ENCODE measurements at regions not wholly inside any gene's neighbourhood (a gene's known extent, or its start where the extent isn't known, plus 50 kb on each side); places are given as distances from the start of the nearest gene placed in this dataset.
"Not testable (repeated sequence)": the region's sequence is repeated elsewhere in the genome, so short reads cannot be mapped to it uniquely, and the experiment has no call there.

- WGBS, 2 donors (ENCODE audit: low coverage in 1 of 2), result 74 to 91% methylated on average over 3 of the region's 3 CpGs
- H3K9me3 ChIP-seq, result no peaks in the 10 kb centered on the region
- DNase-seq, result no peak
- in situ Hi-C loops (cut with MboI; ENCODE audit: low pct_ligation_motif_present in 1 of 4, low pct_unique_long_range_greater_than_20kb in 1 of 4, low sequenced_read_pairs in 3 of 4), result no loop called here
- H3K36me3 ChIP-seq, result no peaks in the 10 kb centered on the region
- intact Hi-C loops (cut with DNase I; ENCODE audit: low total_unique reads), result no loop called here
- H3K27me3 ChIP-seq, result no peaks in the 10 kb centered on the region
- no peak overlapping the region for H3K4me3 ChIP-seq
- H3K4me1 ChIP-seq, result no peaks in the 10 kb centered on the region
- H3K27ac ChIP-seq, result no peak overlapping the region
- TF ChIP-seq EP300 (IDR thresholded peaks at IDR 0.05; ENCODE audit: low read depth) (no peak), POLR2A (IDR thresholded peaks at IDR 0.05) (no peak), POLR2AphosphoS5 (IDR thresholded peaks at IDR 0.05) (no peak), CTCF (IDR thresholded peaks at IDR 0.05) (no peak)
Measured at GRCh38 chr4:29756966-29757365, 963.2 kb upstream of the PCDH7 start.

GRCh38 chr4:29762151-29762550 is 958.0 kb upstream of the PCDH7 start:
- WGBS, 2 donors (ENCODE audit: low coverage in 1 of 2), result 86% methylated on average over 2 of the region's 2 CpGs
- intact Hi-C loops (cut with DNase I; ENCODE audit: low total_unique reads), result no loop called here
- DNase-seq, result no peak
- no peak overlapping the region for H3K27ac ChIP-seq
- H3K4me1 ChIP-seq, result no peaks in the 10 kb centered on the region
- H3K4me3 ChIP-seq, result no peak overlapping the region
- TF ChIP-seq POLR2AphosphoS5 (IDR thresholded peaks at IDR 0.05), result no peak
- no peak for TF ChIP-seq CTCF (IDR thresholded peaks at IDR 0.05)
- TF ChIP-seq EP300 (IDR thresholded peaks at IDR 0.05; ENCODE audit: low read depth), result no peak
- no peak for TF ChIP-seq POLR2A (IDR thresholded peaks at IDR 0.05)
- no peaks in the 10 kb centered on the region for H3K9me3 ChIP-seq
- in situ Hi-C loops (cut with MboI; ENCODE audit: low pct_ligation_motif_present in 1 of 4, low pct_unique_long_range_greater_than_20kb in 1 of 4, low sequenced_read_pairs in 3 of 4), result no loop called here
- H3K27me3 ChIP-seq, result no peaks in the 10 kb centered on the region
- H3K36me3 ChIP-seq, result no peaks in the 10 kb centered on the region

- H3K4me1 ChIP-seq, result no peaks in the 10 kb centered on the region
- no peak for DNase-seq
- H3K36me3 ChIP-seq, result no peaks in the 10 kb centered on the region
- H3K9me3 ChIP-seq, result peaks cover 0 to 3% of the 10 kb centered on the region in 2 donors
- no peaks in the 10 kb centered on the region for H3K27me3 ChIP-seq
- intact Hi-C loops (cut with DNase I; ENCODE audit: low total_unique reads), result no loop called here
- no peak for TF ChIP-seq POLR2AphosphoS5 (IDR thresholded peaks at IDR 0.05)
- no peak for TF ChIP-seq CTCF (IDR thresholded peaks at IDR 0.05)
- TF ChIP-seq EP300 (IDR thresholded peaks at IDR 0.05; ENCODE audit: low read depth), result no peak
- TF ChIP-seq POLR2A (IDR thresholded peaks at IDR 0.05), result no peak
- WGBS, 2 donors (ENCODE audit: low coverage in 1 of 2), result 66% methylated on average over 2 of the region's 2 CpGs
- in situ Hi-C loops (cut with MboI; ENCODE audit: low pct_ligation_motif_present in 1 of 4, low pct_unique_long_range_greater_than_20kb in 1 of 4, low sequenced_read_pairs in 3 of 4), result no loop called here
- H3K27ac ChIP-seq, result no peak overlapping the region
- H3K4me3 ChIP-seq, result no peak overlapping the region
Measured at GRCh38 chr4:29770627-29771026, 949.5 kb upstream of the PCDH7 start.

- 61 to 71% methylated on average over 2 of the region's 2 CpGs for WGBS, 2 donors (ENCODE audit: low coverage in 1 of 2)
- H3K27me3 ChIP-seq; H3K36me3 ChIP-seq; DNase-seq; H3K4me3 ChIP-seq; intact Hi-C loops (cut with DNase I; ENCODE audit: low total_unique reads); H3K4me1 ChIP-seq; H3K27ac ChIP-seq; in situ Hi-C loops (cut with MboI; ENCODE audit: low pct_ligation_motif_present in 1 of 4, low pct_unique_long_range_greater_than_20kb in 1 of 4, low sequenced_read_pairs in 3 of 4): not testable (repeated sequence)
- peaks cover 11 to 14% of the 10 kb centered on the region in 2 donors for H3K9me3 ChIP-seq
Measured at GRCh38 chr4:29788123-29788522, 932.0 kb upstream of the PCDH7 start.

- intact Hi-C loops (cut with DNase I; ENCODE audit: low total_unique reads), result no loop called here
- no peak for TF ChIP-seq POLR2A (IDR thresholded peaks at IDR 0.05)
- in situ Hi-C loops (cut with MboI; ENCODE audit: low pct_ligation_motif_present in 1 of 4, low pct_unique_long_range_greater_than_20kb in 1 of 4, low sequenced_read_pairs in 3 of 4), result no loop called here
- Histone ChIP-seq H3K27ac (no peak overlapping the region), H3K9me3 (peaks cover 0 to 4% of the 10 kb centered on the region in 2 donors), H3K27me3 (no peaks in the 10 kb centered on the region), H3K4me1 (no peaks in the 10 kb centered on the region), H3K4me3 (no peak overlapping the region), H3K36me3 (no peaks in the 10 kb centered on the region)
- no peak for DNase-seq
- WGBS, 2 donors (ENCODE audit: low coverage in 1 of 2), result 65 to 66% methylated on average over 2 of the region's 2 CpGs
Measured at GRCh38 chr4:29805245-29805644, 914.9 kb upstream of the PCDH7 start.
